Caco-2 (cell line): ENCODE measurements at regions not wholly inside any gene's neighbourhood (a gene's known extent, or its start where the extent isn't known, plus 50 kb on each side); places are given as distances from the start of the nearest gene placed in this dataset.
"Not testable (repeated sequence)": the region's sequence is repeated elsewhere in the genome, so short reads cannot be mapped to it uniquely, and the experiment has no call there.

ENCODE experiments used
- BruUV-seq: library from RNA; stranded (reverse); fragments of 400-500 nt; replicated peaks from 2 replicates; lab custom pipeline; 2021; lab: Mats Ljungman, UMichigan
- CTCF ChIA-PET: fragments of 300-600 bp; sonication (Branson Sonifier 250); formaldehyde crosslinking; loops from one replicate; lab custom pipeline; 2022; ENCODE audit warnings: antibody characterized with exemption; lab: Charles Lee
- POLR2A ChIA-PET: fragments of 300-600 bp; sonication (Branson Sonifier 250); formaldehyde crosslinking; loops from one replicate; lab custom pipeline; 2022; ENCODE audit warnings: antibody characterized with exemption; lab: Charles Lee
- DNase-seq, 2 experiments: peaks; one replicate each; pipeline versions ENCODE4 v3.0.0 to v3.0.0-alpha.2; 2020 to 2022
- H3K27me3 ChIP-seq: replicated peaks from 2 replicates; pipeline ENCODE4 v1.6.0; 2011; ENCODE audit warnings: low read length; ENCODE audit not compliant: control insufficient read depth, insufficient read depth
- H3K36me3 ChIP-seq: 2 replicates; pipeline ENCODE4 v1.5.1; 2011; ENCODE audit warnings: low read length; ENCODE audit not compliant: control insufficient read depth, insufficient read depth
- H3K4me1 ChIP-seq: fragments of 250-450 bp; sonication (Bioruptor Pico); 2 replicates; pipeline ENCODE4 v1.5.1; 2020; ENCODE audit warnings: mild to moderate bottlenecking
- H3K4me3 ChIP-seq: 2 replicates; pipeline ENCODE4 v1.5.1; 2011; ENCODE audit warnings: low read depth, mild to moderate bottlenecking, control low read depth, low read length
- H3K9me3 ChIP-seq: fragments of 250-450 bp; sonication (Bioruptor Pico); 2 replicates; pipeline ENCODE4 v1.5.1; 2020; ENCODE audit warnings: mild to moderate bottlenecking, moderate library complexity
- H3K27ac Mint-ChIP-seq: one replicate; pipeline ENCODE4 v1.8.0; 2022; ENCODE audit warnings: mixed read lengths; ENCODE audit not compliant: unreplicated experiment
- H3K27me3 Mint-ChIP-seq: one replicate; pipeline ENCODE4 v1.8.0; 2022; ENCODE audit warnings: mixed read lengths; ENCODE audit not compliant: insufficient read depth, unreplicated experiment
- H3K36me3 Mint-ChIP-seq: one replicate; pipeline ENCODE4 v1.8.0; 2022; ENCODE audit warnings: mild to moderate bottlenecking, mixed read lengths; ENCODE audit not compliant: insufficient read depth, unreplicated experiment
- H3K4me1 Mint-ChIP-seq: one replicate; pipeline ENCODE4 v1.8.0; 2022; ENCODE audit warnings: low read depth, mixed read lengths; ENCODE audit not compliant: unreplicated experiment
- H3K4me3 Mint-ChIP-seq: one replicate; pipeline ENCODE4 v1.8.0; 2022; ENCODE audit warnings: mild to moderate bottlenecking, moderate library complexity, mixed read lengths; ENCODE audit not compliant: unreplicated experiment
- H3K9me3 Mint-ChIP-seq: one replicate; pipeline ENCODE4 v1.8.0; 2022; ENCODE audit warnings: mixed read lengths; ENCODE audit not compliant: unreplicated experiment
- CTCF ChIP-seq, 2 experiments: fragments of 200-600 bp in 1 of 2; IDR thresholded peaks; 1 replicate in 1 of 2; 2 replicates in 1 of 2; pipeline versions ENCODE4 v1.5.1 to v1.8.0; 2011 to 2022; ENCODE audit warnings: antibody characterized with exemption in 1 of 2, control low read depth in 1 of 2, inconsistent platforms in 1 of 2, low read depth in 1 of 2, low read length in 1 of 2, mild to moderate bottlenecking in 1 of 2, moderate library complexity in 1 of 2; ENCODE audit not compliant: insufficient read depth in 1 of 2, severe bottlenecking in 1 of 2, unreplicated experiment in 1 of 2
- intact Hi-C: fragments of 100-400 bp; cut with micrococcal nuclease; formaldehyde crosslinking; loops from one replicate; pipeline ENCODE4 v1.10.0; 2022; ENCODE audit not compliant: unreplicated experiment

DNA sequence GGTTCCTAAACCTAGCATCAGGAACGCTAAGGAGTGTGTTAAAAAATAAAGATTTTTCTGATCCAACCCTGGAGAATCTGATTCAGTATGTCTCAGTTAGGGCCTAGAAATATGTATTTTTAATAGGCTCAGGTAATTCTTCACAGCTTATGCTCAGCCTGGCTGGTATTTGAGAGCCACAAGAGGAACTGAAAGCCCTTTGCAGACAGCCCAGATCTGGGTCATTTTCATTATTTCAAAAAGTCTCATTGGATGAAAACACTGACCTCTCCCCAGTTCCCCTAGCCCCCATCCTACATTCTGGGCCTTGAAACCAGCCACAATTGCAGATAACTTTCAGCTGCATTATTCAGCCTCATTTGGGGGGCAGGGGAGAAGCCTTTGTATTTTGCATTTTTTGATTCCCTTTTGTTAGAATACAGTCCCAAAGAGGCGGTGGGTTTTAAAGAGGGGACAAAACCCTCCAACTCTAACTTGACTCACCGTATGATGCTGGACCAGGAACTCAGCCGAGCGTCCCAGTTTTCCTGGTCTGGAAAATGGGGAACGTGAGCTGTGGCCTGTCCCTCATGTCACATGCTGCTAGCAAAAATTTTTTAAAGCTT lies 66.0 kb upstream of the LARGE1 start:
- no peaks in the 10 kb centered on the region for H3K36me3 ChIP-seq
- H3K4me3 Mint-ChIP-seq = no peak overlapping the region
- no peaks in the 10 kb centered on the region for H3K27me3 ChIP-seq
- CTCF ChIA-PET = no interaction called here
- H3K27me3 Mint-ChIP-seq = no peaks in the 10 kb centered on the region
- H3K4me1 ChIP-seq = no peaks in the 10 kb centered on the region
- H3K4me3 ChIP-seq = no peak overlapping the region
- peaks cover 5% of the 10 kb centered on the region for H3K36me3 Mint-ChIP-seq
- H3K27ac Mint-ChIP-seq = no peak overlapping the region
- intact Hi-C loops = no loop called here
- H3K9me3 Mint-ChIP-seq = no peaks in the 10 kb centered on the region
- no peak for DNase-seq
- H3K9me3 ChIP-seq = no peaks in the 10 kb centered on the region
- no TSS peak for BruUV-seq
- POLR2A ChIA-PET = no interaction called here
- H3K4me1 Mint-ChIP-seq = no peaks in the 10 kb centered on the region
- TF ChIP-seq CTCF (IDR thresholded peaks at IDR 0.05; ENCODE audit: insufficient read depth in 1 of 2, low read depth in 1 of 2, low read length in 1 of 2, severe bottlenecking in 1 of 2, unreplicated experiment in 1 of 2) = no peak

DNA sequence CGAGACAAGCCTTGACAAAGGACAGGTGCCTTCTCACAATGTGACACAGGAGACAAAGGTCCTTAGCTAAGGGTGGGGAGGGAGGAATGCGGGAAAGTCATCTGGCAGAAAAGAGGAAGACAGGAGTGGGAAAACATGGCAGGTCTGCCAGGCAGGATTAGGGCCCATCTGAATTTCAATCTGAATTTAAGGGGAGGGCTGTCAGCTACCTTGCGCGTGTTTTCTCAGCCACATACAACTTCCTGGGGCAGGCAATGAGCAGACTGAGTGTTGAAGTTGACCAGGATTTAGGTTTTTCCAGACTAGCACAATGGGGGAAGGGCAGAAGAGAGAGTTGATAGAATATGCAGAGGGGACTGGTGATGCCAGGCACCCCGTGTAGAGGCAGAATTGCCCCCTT lies 66.7 kb upstream of the LARGE1 start:
- H3K27me3 ChIP-seq = no peaks in the 10 kb centered on the region
- H3K36me3 ChIP-seq = no peaks in the 10 kb centered on the region
- intact Hi-C loops = no loop called here
- no peak overlapping the region for H3K27ac Mint-ChIP-seq
- peaks cover 5% of the 10 kb centered on the region for H3K36me3 Mint-ChIP-seq
- DNase-seq = no peak
- no peak for TF ChIP-seq CTCF (IDR thresholded peaks at IDR 0.05; ENCODE audit: insufficient read depth in 1 of 2, low read depth in 1 of 2, low read length in 1 of 2, severe bottlenecking in 1 of 2, unreplicated experiment in 1 of 2)
- H3K4me1 Mint-ChIP-seq = no peaks in the 10 kb centered on the region
- H3K9me3 Mint-ChIP-seq = no peaks in the 10 kb centered on the region
- no TSS peak for BruUV-seq
- no peak overlapping the region for H3K4me3 Mint-ChIP-seq
- no peaks in the 10 kb centered on the region for H3K27me3 Mint-ChIP-seq
- CTCF ChIA-PET = no interaction called here
- no peak overlapping the region for H3K4me3 ChIP-seq
- H3K9me3 ChIP-seq = no peaks in the 10 kb centered on the region
- POLR2A ChIA-PET = no interaction called here
- H3K4me1 ChIP-seq = no peaks in the 10 kb centered on the region

DNA sequence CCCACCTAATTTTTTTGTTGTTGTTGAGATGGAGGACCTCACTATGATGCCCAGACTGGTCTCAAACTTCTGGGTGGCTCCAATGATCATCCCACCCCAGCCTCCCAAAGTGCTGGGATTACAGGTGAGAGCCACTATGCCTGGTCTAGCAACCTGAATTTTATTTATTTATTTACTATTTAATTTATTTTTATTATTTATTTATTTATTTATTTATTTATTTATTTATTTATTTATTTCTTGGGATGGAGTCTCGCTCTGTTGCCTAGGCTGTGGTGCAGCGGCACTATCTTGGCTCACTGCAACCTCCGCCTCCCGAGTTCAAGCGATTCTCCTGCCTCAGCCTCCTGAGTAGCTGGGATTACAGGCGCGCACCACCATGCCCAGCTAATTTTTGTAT lies 69.0 kb upstream of the LARGE1 start:
- H3K9me3 ChIP-seq, H3K4me3 ChIP-seq, H3K4me1 Mint-ChIP-seq, H3K4me3 Mint-ChIP-seq, H3K27me3 ChIP-seq, BruUV-seq, H3K9me3 Mint-ChIP-seq, H3K36me3 Mint-ChIP-seq, POLR2A ChIA-PET, H3K36me3 ChIP-seq, H3K4me1 ChIP-seq, DNase-seq, CTCF ChIA-PET, H3K27me3 Mint-ChIP-seq, intact Hi-C loops, H3K27ac Mint-ChIP-seq: not testable (repeated sequence)

DNA sequence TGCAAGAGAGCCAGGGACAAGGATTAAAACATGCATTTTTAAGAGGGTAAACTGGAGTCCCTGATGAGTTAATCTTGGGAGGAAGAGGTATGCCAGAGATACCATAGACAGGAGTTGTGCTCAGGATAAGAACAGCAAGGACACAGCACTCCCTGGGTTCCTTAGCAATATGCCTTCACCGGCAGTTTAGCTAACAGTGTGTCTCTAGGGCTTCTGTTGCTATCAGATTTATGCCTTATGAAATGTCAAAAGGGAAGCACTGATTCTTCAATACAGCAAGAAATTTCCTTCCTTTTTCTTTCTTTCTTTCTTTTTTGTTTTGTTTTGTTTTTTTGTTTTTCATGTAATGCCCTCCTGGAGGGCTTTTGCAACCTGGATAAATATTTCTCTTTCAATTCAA lies 71.3 kb upstream of the LARGE1 start:
- CTCF ChIA-PET = no interaction called here
- no TSS peak for BruUV-seq

More for the DNA sequence above, 71.3 kb upstream of the LARGE1 start:
- POLR2A ChIA-PET = no interaction called here
- H3K27me3 ChIP-seq = no peaks in the 10 kb centered on the region
- Mint-ChIP-seq H3K36me3 (no peaks in the 10 kb centered on the region), H3K4me1 (no peaks in the 10 kb centered on the region), H3K27me3 (no peaks in the 10 kb centered on the region), H3K27ac (no peak overlapping the region), H3K4me3 (no peak overlapping the region), H3K9me3 (no peaks in the 10 kb centered on the region)
- H3K4me3 ChIP-seq = no peak overlapping the region
- intact Hi-C loops = no loop called here
- no peaks in the 10 kb centered on the region for H3K9me3 ChIP-seq
- no peaks in the 10 kb centered on the region for H3K36me3 ChIP-seq
- TF ChIP-seq CTCF (IDR thresholded peaks at IDR 0.05; ENCODE audit: insufficient read depth in 1 of 2, low read depth in 1 of 2, low read length in 1 of 2, severe bottlenecking in 1 of 2, unreplicated experiment in 1 of 2) = no peak
- DNase-seq = no peak
- no peaks in the 10 kb centered on the region for H3K4me1 ChIP-seq
